GM10266 (cell line): ENCODE measurements at regions not wholly inside any gene's neighbourhood (a gene's known extent, or its start where the extent isn't known, plus 50 kb on each side); places are given as distances from the start of the nearest gene placed in this dataset.
A peak's percentile ranks its signal among the peaks of the same experiment; 100 is the strongest.

Experiments
- DNase-seq: peaks from one replicate; pipeline ENCODE4 v3.0.0; 2012; ENCODE audit errors: extremely low spot score
- TF ChIP-seq, protein P1 (sequence below): IDR thresholded peaks from 2 replicates; pipeline ENCODE4 v1.5.1; 2012; ENCODE audit warnings: mild to moderate bottlenecking, low read depth; ENCODE audit not compliant: control insufficient read depth, insufficient read depth; ENCODE audit errors: missing control alignments

DNA sequence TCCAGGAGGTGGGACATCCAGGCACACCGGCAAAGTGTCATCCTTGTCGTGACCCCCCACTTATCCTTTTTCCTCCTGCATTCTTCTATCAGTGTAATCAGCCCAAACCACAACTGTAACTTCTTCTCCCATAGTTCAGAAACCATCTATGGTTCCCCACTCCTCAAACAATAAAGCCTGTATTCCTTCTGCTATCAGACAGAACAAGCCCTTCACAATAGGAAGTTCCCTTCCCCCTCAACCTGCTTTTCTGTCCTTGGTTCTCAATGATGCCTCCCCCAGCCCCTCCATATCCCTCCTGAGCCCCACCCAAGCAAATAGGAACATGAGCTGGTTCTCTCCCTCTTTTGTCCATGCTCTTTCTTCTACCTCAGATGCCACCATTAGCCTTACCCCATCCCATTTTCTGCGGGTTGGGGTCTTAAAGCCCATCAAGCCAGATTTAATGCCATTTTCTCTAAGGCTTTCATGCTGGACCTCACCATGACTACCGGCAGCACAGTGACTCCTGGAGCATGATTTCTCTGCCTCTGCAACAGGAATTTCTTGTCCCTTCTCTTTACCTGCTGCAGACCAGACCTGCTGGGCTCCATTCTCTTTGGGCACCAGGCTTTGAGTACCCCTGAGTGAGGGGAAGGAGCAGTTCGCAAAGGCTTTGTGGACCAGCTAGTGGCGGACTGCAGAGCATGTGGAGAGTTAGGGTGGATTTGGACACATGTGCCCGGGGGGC is 92.8 kb upstream of the PAX2 start:
- DNase-seq = no peak

DNA sequence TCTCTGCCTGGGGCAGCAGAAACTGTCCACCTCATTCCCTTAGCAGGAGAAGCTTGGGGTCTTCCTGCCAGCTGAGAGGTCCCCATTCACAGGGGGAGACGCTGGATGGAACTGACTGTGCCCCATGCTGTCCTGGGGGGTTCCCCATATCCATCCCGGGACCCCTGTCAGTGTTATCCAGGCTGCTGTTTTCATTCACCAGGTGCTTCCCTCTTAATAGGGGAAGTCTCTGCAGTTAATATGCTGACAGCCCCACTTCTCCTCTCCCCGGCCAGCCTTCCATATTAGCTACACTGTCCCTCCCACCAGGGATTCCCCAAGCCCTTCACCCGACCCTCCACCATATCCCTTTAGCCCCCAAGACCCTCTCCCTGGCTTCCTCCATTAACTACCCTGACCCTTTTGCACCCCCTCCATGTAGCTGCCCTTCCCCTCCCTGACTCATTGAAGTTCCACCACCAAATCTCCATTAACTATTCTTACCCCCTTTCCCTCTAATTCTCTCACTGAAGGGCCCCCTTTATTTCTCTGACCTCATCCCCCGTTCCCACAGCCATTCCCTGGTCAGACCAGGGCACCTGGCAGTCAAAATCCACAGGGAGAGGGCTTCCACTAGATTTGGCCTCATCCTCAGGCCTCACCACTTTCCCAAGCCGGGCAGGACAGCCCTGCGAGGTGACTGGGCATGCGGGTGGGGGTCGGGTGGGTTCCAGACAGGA is 92.0 kb upstream of the PAX2 start:
- TF ChIP-seq, protein P1, sequence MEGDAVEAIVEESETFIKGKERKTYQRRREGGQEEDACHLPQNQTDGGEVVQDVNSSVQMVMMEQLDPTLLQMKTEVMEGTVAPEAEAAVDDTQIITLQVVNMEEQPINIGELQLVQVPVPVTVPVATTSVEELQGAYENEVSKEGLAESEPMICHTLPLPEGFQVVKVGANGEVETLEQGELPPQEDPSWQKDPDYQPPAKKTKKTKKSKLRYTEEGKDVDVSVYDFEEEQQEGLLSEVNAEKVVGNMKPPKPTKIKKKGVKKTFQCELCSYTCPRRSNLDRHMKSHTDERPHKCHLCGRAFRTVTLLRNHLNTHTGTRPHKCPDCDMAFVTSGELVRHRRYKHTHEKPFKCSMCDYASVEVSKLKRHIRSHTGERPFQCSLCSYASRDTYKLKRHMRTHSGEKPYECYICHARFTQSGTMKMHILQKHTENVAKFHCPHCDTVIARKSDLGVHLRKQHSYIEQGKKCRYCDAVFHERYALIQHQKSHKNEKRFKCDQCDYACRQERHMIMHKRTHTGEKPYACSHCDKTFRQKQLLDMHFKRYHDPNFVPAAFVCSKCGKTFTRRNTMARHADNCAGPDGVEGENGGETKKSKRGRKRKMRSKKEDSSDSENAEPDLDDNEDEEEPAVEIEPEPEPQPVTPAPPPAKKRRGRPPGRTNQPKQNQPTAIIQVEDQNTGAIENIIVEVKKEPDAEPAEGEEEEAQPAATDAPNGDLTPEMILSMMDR = no peak
- DNase-seq = no peak

More for the DNA sequence above, 92.8 kb upstream of the PAX2 start:
- TF ChIP-seq, protein P1 = no peak

DNA sequence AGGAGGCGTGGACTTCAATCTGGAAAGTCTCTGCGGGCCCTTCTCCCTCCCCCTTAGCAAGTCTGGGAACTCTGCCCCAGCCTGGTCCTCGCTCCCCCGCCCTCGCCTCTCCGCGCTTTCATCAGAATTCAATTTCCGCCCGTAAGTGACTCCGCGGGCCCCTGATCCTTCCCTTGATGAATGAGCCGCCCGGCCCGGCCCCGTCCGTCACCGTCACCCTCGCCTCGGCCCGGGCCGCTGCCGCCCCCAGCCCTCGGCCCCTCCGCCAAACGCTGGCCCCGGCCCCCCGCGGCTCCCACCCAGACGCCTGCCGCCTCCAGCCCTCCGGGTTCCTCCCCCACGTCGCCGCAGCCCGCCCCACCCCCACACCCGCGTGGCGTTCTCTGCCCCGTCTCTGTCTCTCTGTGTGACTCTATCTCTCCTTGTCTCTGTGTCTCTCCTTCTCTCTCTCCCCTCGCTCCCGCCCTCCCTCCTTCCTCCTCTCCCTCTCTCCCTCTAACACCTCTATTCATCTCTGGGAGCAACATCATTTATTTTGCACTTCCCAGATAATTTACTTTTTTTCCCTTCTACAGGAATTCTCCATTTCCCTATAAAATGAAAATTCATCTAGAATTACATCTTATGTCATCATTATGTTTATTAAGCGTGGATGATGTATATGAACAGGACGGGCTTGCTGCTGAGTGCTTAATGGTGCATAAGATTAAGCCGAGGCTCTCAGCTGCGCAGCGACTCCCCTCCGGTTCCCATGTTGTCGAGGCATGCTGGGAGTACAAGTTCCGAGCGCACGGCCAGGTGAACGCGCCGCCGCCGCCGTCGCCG is 91.2 kb upstream of the PAX2 start:
- DNase-seq = peak; percentile 52
- TF ChIP-seq, protein P1 = no peak

DNA sequence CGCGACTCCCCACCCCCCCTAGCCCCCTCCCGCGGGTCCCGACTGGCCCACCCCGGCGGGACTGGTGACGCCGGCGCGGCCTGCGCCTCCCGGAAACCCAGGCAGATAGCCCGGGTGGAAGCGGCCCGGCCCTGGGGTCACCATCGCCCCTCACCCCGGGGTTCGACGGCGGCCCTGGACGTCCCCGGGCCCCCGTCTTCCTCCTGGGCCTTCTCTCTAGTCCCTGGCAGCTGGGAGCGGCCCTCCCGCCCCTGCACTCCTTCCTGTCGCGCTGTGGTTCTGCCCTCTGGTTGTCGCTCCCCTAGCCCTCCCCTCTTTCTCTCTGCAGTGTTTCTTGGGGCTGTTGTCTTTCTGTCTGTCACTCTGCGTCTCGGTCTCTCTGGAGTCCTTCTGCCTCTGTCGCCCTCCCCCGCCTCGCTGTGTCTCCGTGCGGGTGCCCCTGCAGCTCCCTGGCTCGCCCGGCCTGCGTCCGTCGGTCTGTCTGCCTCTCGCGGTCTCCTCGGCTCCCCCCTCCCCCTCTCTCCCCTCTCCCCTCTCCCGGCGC is 90.5 kb upstream of the PAX2 start:
- DNase-seq = peak; percentile 56

DNA sequence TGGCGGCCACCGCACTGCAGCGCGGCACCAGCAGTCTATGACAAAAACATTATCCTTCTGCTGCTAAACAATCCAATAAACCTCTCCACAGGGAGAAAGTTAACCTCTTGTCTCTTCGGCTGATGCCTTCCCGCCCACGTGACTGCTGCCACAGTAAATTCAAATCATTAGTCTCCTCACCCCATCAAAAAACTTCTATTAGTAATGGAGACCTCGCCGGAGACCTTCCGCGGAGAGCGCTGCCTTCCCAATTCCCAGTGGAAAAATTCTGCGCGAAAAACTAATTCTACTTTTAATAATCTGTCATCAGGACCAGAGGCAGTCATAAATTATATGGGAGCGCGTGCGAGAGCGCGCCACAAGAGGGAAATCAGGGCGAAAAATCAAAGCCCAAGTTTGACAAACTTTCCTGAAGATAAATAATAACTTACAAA is 90.0 kb upstream of the PAX2 start:
- DNase-seq = peak; percentile 43
- TF ChIP-seq, protein P1 = no peak

More for the DNA sequence above, 90.5 kb upstream of the PAX2 start:
- TF ChIP-seq, protein P1 = no peak

DNA sequence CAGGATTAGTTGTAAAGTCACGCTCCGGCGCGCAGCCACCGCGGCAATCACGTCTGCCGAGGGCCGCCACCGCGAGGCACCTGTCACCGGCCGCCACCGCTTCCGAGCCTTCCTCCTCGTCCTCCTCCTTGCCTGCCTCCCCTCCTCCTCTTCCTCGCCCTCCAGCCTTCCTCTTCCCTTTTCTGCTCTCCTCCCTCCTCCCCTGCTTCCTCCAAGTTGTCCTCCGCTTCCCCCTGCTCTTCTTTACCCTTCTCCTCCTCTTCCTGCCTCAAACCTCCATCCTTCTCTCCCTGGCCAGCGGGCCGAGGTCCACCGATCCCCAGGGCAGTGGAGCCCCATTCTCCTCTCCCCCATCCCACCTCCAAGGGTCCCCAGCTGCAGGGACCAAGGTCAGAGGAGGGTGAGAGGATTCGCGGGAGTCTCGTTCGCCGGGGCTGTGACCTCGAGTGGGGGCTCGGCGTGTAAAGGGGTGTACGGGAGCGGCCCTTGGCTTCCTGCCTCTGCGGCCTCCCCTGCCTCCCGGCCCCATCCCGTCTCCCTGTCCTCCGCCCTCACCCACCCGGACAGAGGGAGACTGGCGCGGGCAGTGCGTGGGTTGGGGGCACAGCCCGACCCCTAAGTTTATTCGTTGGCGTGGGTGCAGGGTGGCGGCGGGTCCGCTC is 89.5 kb upstream of the PAX2 start:
- TF ChIP-seq, protein P1 = no peak
- DNase-seq = peak; percentile 54
